RWPE2 (cell line): ENCODE measurements at regions not wholly inside any gene's neighbourhood (a gene's known extent, or its start where the extent isn't known, plus 50 kb on each side); places are given as distances from the start of the nearest gene placed in this dataset.

Source experiments
- ATAC-seq: fragments of 200-7000 bp; cut with Tn5 transposase; 3 replicates; pipeline ENCODE4 v1.9.1; 2021; ENCODE audit warnings: low read depth
- DNase-seq: peaks from one replicate; pipeline ENCODE4 v3.0.0-alpha.2; 2020; ENCODE audit warnings: low spot score
- H3K27ac ChIP-seq: fragments of 450-650 bp; 2 replicates; pipeline ENCODE4 v1.5.1; 2017; ENCODE audit warnings: mild to moderate bottlenecking; ENCODE audit not compliant: poor library complexity, severe bottlenecking
- H3K27me3 ChIP-seq: fragments of 250-450 bp; sonication (Bioruptor Pico); 2 replicates; pipeline ENCODE4 v1.5.1; 2021; ENCODE audit warnings: mild to moderate bottlenecking, moderate library complexity; ENCODE audit not compliant: insufficient read depth, poor library complexity, severe bottlenecking
- H3K36me3 ChIP-seq: fragments of 250-450 bp; sonication (Bioruptor Pico); 2 replicates; pipeline ENCODE4 v1.5.1; 2020; ENCODE audit warnings: low read depth, mild to moderate bottlenecking, moderate library complexity
- H3K4me1 ChIP-seq: fragments of 250-450 bp; sonication (Bioruptor Pico); 2 replicates; pipeline ENCODE4 v1.5.1; 2021; ENCODE audit warnings: mild to moderate bottlenecking, moderate library complexity; ENCODE audit not compliant: insufficient read depth, poor library complexity, severe bottlenecking
- H3K4me3 ChIP-seq: fragments of 250-450 bp; sonication (Bioruptor Pico); 2 replicates; pipeline ENCODE4 v1.5.1; 2021; ENCODE audit warnings: mild to moderate bottlenecking, moderate library complexity; ENCODE audit not compliant: severe bottlenecking
- H3K9me3 ChIP-seq: fragments of 250-450 bp; sonication (Bioruptor Pico); 2 replicates; pipeline ENCODE4 v1.5.1; 2021; ENCODE audit warnings: mild to moderate bottlenecking, moderate library complexity; ENCODE audit not compliant: severe bottlenecking
- TF ChIP-seq, protein P1 (sequence below): fragments of 450-650 bp; IDR thresholded peaks from one replicate; pipeline ENCODE4 v1.5.1; 2017; ENCODE audit warnings: mild to moderate bottlenecking, moderate library complexity; ENCODE audit not compliant: poor library complexity, severe bottlenecking

GRCh38 chr13:28555096-28555495, 60.2 kb upstream of the FLT1 start:
- Histone ChIP-seq H3K4me3 (no peak overlapping the region), H3K4me1 (peaks cover 3% of the 10 kb centered on the region), H3K36me3 (no peaks in the 10 kb centered on the region), H3K27me3 (no peaks in the 10 kb centered on the region), H3K9me3 (no peaks in the 10 kb centered on the region), H3K27ac (no peak overlapping the region)
- TF ChIP-seq, protein P1, sequence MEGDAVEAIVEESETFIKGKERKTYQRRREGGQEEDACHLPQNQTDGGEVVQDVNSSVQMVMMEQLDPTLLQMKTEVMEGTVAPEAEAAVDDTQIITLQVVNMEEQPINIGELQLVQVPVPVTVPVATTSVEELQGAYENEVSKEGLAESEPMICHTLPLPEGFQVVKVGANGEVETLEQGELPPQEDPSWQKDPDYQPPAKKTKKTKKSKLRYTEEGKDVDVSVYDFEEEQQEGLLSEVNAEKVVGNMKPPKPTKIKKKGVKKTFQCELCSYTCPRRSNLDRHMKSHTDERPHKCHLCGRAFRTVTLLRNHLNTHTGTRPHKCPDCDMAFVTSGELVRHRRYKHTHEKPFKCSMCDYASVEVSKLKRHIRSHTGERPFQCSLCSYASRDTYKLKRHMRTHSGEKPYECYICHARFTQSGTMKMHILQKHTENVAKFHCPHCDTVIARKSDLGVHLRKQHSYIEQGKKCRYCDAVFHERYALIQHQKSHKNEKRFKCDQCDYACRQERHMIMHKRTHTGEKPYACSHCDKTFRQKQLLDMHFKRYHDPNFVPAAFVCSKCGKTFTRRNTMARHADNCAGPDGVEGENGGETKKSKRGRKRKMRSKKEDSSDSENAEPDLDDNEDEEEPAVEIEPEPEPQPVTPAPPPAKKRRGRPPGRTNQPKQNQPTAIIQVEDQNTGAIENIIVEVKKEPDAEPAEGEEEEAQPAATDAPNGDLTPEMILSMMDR: no peak
- ATAC-seq: no peak
- DNase-seq: no peak

DNA sequence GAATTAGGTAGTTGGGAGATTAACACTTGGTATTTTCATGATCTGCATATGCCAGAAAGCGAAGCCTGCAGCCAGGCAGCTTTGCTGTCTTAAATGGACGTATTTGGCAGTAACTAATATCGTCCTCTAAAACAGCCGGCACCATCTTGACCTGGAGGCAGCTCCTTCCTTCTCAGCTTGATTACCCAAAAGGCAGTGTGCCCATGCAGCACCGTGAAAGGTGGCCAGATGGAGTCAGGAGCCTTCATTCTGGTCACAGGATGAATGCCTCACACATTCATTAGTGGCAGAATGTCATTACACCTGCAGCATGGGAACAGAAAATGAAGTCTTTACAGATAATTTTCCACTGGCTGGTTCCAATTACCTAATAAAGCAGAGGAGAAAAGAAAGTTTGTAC, 59.0 kb upstream of the FLT1 start:
- peaks cover 3% of the 10 kb centered on the region for H3K4me1 ChIP-seq
- TF ChIP-seq, protein P1: no peak
- no peaks in the 10 kb centered on the region for H3K27me3 ChIP-seq
- no peak overlapping the region for H3K27ac ChIP-seq
- H3K9me3 ChIP-seq: no peaks in the 10 kb centered on the region
- ATAC-seq (no peak), DNase-seq (no peak)
- no peak overlapping the region for H3K4me3 ChIP-seq
- H3K36me3 ChIP-seq: no peaks in the 10 kb centered on the region

- no peaks in the 10 kb centered on the region for H3K4me1 ChIP-seq
- H3K27ac ChIP-seq: no peak overlapping the region
- H3K4me3 ChIP-seq: no peak overlapping the region
- no peak for DNase-seq
- TF ChIP-seq, protein P1: no peak
- ATAC-seq: no peak
- no peaks in the 10 kb centered on the region for H3K36me3 ChIP-seq
- no peaks in the 10 kb centered on the region for H3K9me3 ChIP-seq
- H3K27me3 ChIP-seq: no peaks in the 10 kb centered on the region
Measured at GRCh38 chr13:28552288-28552687, 57.4 kb upstream of the FLT1 start.

GRCh38 chr13:28551498-28551895, 56.6 kb upstream of the FLT1 start:
- Histone ChIP-seq H3K9me3 (no peaks in the 10 kb centered on the region), H3K27ac (no peak overlapping the region), H3K4me3 (no peak overlapping the region), H3K27me3 (no peaks in the 10 kb centered on the region), H3K4me1 (no peaks in the 10 kb centered on the region), H3K36me3 (no peaks in the 10 kb centered on the region)
- DNase-seq: no peak
- TF ChIP-seq, protein P1: no peak
- no peak for ATAC-seq

- Histone ChIP-seq H3K36me3 (no peaks in the 10 kb centered on the region), H3K27ac (no peak overlapping the region), H3K4me3 (no peak overlapping the region), H3K27me3 (no peaks in the 10 kb centered on the region), H3K9me3 (no peaks in the 10 kb centered on the region), H3K4me1 (no peaks in the 10 kb centered on the region)
- TF ChIP-seq, protein P1: no peak
- ATAC-seq (no peak), DNase-seq (no peak)
Measured at GRCh38 chr13:28550721-28551497, 56.0 kb upstream of the FLT1 start.
